ENCODE measurements at regions not wholly inside any gene's neighbourhood (a gene's known extent, or its start where the extent isn't known, plus 50 kb on each side); places are given as distances from the start of the nearest gene placed in this dataset.

DNA sequence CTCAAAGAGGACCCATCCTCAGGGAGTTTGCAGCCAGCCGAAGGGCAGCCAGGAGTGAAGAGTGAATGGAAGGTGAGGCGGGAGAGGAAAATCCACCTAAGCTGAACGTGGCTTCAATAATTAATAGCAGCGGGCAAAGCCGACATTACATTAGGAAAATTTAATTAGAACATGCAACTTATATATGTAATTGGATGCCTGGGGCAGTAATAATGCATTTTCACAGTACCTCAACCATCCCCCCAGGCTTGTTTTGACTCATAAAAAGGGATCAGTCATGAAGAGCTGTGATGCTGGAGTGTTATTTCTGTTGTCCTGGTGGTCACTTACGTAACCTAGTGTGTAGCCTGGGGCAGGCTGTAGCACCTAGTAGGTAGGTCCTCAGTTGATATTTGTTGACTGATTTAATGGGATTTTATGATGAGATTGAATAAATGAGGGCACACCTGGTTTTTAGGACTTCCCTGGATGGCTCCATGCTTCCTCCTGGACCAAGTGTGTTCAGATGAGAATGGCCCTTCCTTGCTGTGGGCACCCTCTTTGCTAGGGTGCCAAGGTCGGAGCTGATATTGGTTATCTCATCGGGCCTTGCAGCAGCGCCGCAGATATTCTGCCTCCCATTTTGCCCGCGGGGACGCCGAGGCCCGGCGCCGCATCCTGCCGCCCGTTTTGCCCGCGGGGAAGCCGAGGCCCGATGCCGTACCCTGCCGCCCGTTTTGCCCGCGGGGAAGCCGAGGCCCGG, 128.8 kb downstream of the CDH26 start:
- TF ChIP-seq, protein P1, sequence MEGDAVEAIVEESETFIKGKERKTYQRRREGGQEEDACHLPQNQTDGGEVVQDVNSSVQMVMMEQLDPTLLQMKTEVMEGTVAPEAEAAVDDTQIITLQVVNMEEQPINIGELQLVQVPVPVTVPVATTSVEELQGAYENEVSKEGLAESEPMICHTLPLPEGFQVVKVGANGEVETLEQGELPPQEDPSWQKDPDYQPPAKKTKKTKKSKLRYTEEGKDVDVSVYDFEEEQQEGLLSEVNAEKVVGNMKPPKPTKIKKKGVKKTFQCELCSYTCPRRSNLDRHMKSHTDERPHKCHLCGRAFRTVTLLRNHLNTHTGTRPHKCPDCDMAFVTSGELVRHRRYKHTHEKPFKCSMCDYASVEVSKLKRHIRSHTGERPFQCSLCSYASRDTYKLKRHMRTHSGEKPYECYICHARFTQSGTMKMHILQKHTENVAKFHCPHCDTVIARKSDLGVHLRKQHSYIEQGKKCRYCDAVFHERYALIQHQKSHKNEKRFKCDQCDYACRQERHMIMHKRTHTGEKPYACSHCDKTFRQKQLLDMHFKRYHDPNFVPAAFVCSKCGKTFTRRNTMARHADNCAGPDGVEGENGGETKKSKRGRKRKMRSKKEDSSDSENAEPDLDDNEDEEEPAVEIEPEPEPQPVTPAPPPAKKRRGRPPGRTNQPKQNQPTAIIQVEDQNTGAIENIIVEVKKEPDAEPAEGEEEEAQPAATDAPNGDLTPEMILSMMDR (conservative IDR thresholded peaks at IDR 0.05; ENCODE audit: low read length): no peak
- DNase-seq (ENCODE audit: low read depth): peak; percentile 12
- H3K4me3 ChIP-seq (ENCODE audit: low read length): peak overlapping the region; percentile 10; the same call in 1 of the 2 replicates

DNA sequence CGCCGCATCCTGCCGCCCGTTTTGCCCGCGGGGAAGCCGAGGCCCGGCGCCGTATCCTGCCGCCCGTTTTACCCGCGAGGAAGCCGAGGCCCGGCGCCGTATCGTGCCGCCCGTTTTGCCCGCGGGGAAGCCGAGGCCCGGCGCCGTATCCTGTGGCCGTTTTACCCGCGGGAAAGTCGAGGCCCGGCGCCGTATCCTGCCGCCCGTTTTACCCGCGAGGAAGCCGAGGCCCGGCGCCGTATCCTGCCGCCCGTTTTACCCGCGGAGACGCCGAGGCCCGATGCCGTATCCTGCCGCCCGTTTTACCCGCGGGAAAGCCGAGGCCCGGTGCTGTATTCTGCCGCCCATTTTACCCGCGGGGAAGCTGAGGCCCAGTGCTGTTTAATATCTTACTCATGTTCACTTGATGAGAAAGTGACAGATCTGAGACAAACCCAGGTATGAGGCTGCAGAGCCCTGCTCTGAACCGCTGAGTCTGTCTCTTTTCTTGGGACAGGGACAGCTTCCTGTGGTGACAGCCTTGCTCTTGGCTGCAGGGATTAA, 129.4 kb downstream of the CDH26 start:
- DNase-seq (ENCODE audit: low read depth): peak; percentile 55
- TF ChIP-seq, protein P1 (conservative IDR thresholded peaks at IDR 0.05; ENCODE audit: low read length): no peak
- no peak overlapping the region for H3K4me3 ChIP-seq (ENCODE audit: low read length)

DNA sequence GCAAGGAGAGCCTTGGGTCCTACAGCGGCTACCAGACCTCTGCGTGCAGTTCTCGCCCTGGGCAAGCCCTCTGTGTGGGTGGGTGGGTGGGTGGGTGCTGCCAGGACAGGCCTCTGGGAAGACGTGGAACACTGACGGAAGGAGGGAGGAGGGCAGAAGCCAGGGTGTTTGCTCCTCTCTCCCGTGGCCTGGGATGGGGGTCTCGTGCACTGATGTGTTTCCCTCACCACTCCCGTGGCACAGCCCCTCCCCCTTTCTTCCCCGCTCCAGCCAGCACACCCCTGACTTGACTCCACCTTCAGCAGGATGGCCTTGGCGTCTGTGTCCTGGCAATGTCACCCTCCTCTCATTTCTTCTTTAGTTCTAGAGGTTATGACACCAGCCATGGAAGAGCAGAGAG, 130.0 kb downstream of the CDH26 start:
- H3K4me3 ChIP-seq (ENCODE audit: low read length): no peak overlapping the region
- no peak for DNase-seq (ENCODE audit: low read depth)
- TF ChIP-seq, protein P1 (conservative IDR thresholded peaks at IDR 0.05; ENCODE audit: low read length): no peak

DNA sequence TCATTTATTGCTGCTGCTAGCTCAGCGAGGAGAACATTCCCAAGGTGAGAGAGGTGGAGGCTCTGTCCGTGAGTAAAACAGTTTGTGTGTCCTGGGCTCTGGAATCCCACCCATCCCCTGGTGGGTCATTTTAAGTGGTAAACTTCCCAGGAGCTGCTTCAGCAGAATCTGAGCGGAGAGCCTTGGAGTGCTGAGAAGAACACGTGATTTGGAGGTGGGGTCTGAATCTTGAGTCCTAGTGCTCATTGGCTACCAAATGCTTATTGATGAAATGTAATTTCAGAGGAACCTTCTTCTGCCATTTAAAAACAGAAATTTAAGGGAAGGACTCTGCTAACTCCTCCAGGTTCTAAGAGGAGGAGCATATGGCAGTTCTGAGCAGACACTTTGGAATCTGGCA, 132.4 kb downstream of the CDH26 start:
- peak; percentile 13 for DNase-seq (ENCODE audit: low read depth)
- no peak overlapping the region for H3K4me3 ChIP-seq (ENCODE audit: low read length)
- TF ChIP-seq, protein P1 (conservative IDR thresholded peaks at IDR 0.05; ENCODE audit: low read length): no peak

DNA sequence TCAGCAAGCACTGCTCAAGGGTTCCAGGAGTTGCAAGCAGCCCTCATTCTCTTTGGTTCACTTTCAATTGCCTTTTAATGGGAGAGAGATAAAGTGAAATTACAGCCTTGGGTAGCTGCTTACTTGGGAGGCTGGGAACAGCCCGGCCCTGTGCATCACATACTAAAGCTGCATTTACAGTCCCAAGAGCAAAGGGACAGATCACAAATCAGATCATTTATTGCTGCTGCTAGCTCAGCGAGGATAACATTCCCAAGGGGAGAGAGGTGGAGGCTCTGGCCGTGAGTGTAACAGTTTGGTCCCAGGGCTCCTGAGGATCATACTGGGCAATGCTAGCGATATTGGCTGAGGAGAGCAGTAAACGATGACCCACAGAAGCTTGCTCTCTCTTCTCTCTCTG, 133.1 kb downstream of the CDH26 start:
- H3K4me3 ChIP-seq (ENCODE audit: low read length): no peak overlapping the region
- TF ChIP-seq, protein P1 (conservative IDR thresholded peaks at IDR 0.05; ENCODE audit: low read length): no peak
- no peak for DNase-seq (ENCODE audit: low read depth)

DNA sequence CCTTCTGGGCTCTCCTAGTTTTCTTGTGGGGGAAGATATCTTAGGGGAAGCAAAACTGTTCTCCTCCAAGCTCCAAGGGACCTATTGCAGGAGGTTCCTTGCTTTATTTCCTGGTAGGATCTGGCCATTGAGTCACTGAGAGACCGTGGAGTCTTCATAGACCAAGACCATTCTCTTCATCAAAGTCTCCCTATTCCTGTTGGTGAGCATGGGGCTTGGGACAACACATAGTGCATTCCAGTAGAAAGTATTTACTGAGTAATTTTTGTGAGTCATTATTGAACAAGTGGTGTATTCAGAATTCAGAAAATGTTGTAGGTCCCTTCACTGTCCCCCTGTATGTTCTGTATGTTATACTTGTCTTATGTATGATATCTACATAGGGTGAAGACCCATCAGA, 133.6 kb downstream of the CDH26 start:
- TF ChIP-seq, protein P1 (conservative IDR thresholded peaks at IDR 0.05; ENCODE audit: low read length): no peak
- H3K4me3 ChIP-seq (ENCODE audit: low read length): no peak overlapping the region
- DNase-seq (ENCODE audit: low read depth): no peak

DNA sequence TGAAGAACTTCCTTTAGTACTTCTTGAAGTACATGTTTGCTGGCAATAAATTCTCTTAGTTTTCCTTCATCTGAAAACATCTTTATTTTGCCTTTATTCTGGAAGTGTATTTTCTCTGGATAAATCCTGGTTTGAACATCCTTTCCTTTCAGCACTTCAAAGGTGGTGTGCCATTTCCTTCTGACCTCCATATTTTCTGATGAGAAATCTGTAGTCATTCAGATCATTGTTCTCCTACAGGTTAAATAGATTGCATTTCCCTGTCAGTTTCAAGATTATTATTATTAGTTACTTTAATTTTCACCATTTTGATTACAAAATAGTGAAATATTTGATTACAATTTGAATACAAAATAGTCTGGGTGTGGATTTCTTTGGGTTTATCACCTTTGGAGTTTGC, 134.5 kb downstream of the CDH26 start:
- DNase-seq (ENCODE audit: low read depth): no peak
- H3K4me3 ChIP-seq (ENCODE audit: low read length): no peak overlapping the region
- TF ChIP-seq, protein P1 (conservative IDR thresholded peaks at IDR 0.05; ENCODE audit: low read length): no peak

All from AG10803 (cell line).